Endodermal cell (in vitro differentiated cells): ENCODE measurements at regions not wholly inside any gene's neighbourhood (a gene's known extent, or its start where the extent isn't known, plus 50 kb on each side); places are given as distances from the start of the nearest gene placed in this dataset.

Source experiments
- DNase-seq: peaks from one replicate; pipeline ENCODE4 v3.0.0-alpha.2; 2017
- H3K27ac ChIP-seq: 2 replicates; pipeline ENCODE4 v1.5.1; 2013; ENCODE audit warnings: mild to moderate bottlenecking, low read depth, low read length, moderate library complexity
- H3K27me3 ChIP-seq: 2 replicates; pipeline ENCODE4 v1.6.1; 2013; ENCODE audit warnings: mild to moderate bottlenecking, low read length, moderate library complexity; ENCODE audit not compliant: insufficient read depth, control insufficient read depth, poor library complexity, severe bottlenecking
- H3K36me3 ChIP-seq: 2 replicates; pipeline ENCODE4 v1.7.0; 2013; ENCODE audit warnings: mild to moderate bottlenecking, low read length, moderate library complexity; ENCODE audit not compliant: control insufficient read depth, insufficient read depth
- H3K4me1 ChIP-seq: one replicate; pipeline ENCODE4 v1.7.0; 2013; ENCODE audit warnings: low read length; ENCODE audit not compliant: control insufficient read depth, insufficient read depth
- H3K4me3 ChIP-seq: 2 replicates; pipeline ENCODE4 v1.5.1; 2013; ENCODE audit warnings: mild to moderate bottlenecking, low read length, moderate library complexity
- H3K9ac ChIP-seq: 2 replicates; pipeline ENCODE4 v1.6.1; 2013; ENCODE audit warnings: mild to moderate bottlenecking, low read length, moderate library complexity; ENCODE audit not compliant: poor library complexity, severe bottlenecking; ENCODE audit errors: extremely low read depth
- H3K9me3 ChIP-seq: 2 replicates; pipeline ENCODE4 v1.6.1; 2013; ENCODE audit warnings: mild to moderate bottlenecking, low read length, moderate library complexity; ENCODE audit not compliant: control insufficient read depth
- H3K27ac Mint-ChIP-seq: 2 replicates; pipeline ENCODE4 v1.8.0; 2020; ENCODE audit warnings: mixed read lengths
- H3K27me3 Mint-ChIP-seq: 2 replicates; pipeline ENCODE4 v1.8.0; 2021; ENCODE audit warnings: mild to moderate bottlenecking, mixed read lengths; ENCODE audit not compliant: insufficient read depth
- H3K36me3 Mint-ChIP-seq: 2 replicates; pipeline ENCODE4 v1.8.0; 2020; ENCODE audit warnings: low read depth, mixed read lengths
- H3K4me1 Mint-ChIP-seq: 2 replicates; pipeline ENCODE4 v1.8.0; 2020; ENCODE audit warnings: mixed read lengths
- H3K4me3 Mint-ChIP-seq: 2 replicates; pipeline ENCODE4 v1.8.0; 2020; ENCODE audit warnings: mild to moderate bottlenecking, moderate library complexity, mixed read lengths
- H3K9me3 Mint-ChIP-seq: 2 replicates; pipeline ENCODE4 v1.8.0; 2020; ENCODE audit warnings: mild to moderate bottlenecking, mixed read lengths
- WGBS, 2 experiments: methylation state at CpG; one replicate each; pipeline versions ENCODE4 v1.1.5 to v1.1.7; 2013; ENCODE audit warnings: missing lambda C conversion rate in 2 of 2, mixed read lengths in 1 of 2; ENCODE audit not compliant: insufficient coverage in 1 of 2, insufficient read length in 1 of 2; 5-methylcytosine and 5-hydroxymethylcytosine counted together
- TF ChIP-seq, protein P1 (sequence below): fragments of 200-600 bp; sonication (generic); conservative IDR thresholded peaks from 2 replicates; pipeline ENCODE4 v1.5.0; 2021; ENCODE audit warnings: antibody characterized with exemption, mild to moderate bottlenecking

GRCh38 chr13:99642841-99643240 is 141.6 kb downstream of the TM9SF2 start:
- TF ChIP-seq, protein P1, sequence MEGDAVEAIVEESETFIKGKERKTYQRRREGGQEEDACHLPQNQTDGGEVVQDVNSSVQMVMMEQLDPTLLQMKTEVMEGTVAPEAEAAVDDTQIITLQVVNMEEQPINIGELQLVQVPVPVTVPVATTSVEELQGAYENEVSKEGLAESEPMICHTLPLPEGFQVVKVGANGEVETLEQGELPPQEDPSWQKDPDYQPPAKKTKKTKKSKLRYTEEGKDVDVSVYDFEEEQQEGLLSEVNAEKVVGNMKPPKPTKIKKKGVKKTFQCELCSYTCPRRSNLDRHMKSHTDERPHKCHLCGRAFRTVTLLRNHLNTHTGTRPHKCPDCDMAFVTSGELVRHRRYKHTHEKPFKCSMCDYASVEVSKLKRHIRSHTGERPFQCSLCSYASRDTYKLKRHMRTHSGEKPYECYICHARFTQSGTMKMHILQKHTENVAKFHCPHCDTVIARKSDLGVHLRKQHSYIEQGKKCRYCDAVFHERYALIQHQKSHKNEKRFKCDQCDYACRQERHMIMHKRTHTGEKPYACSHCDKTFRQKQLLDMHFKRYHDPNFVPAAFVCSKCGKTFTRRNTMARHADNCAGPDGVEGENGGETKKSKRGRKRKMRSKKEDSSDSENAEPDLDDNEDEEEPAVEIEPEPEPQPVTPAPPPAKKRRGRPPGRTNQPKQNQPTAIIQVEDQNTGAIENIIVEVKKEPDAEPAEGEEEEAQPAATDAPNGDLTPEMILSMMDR: no peak
- 93 to 97% methylated on average over 3 of the region's 3 CpGs for WGBS, 2 experiments

DNA sequence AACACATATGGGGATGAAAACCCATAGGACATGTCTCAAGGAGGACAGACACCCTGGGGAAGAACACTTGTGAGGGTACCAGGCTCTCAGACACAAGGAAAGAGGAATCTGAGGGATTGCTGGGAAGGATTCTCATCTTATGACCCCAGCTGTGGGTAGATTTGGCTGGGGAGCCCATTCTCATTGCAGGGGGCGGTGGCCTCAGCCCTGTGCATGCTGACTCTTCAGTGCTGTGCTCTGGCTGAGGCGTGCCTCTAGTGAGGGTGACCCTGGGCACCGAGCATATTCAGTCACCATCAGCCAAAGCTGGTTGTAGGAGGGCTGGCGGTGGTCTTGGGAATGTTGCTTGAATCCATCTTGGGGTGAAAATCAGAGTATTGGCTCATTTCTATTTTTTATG is 140.7 kb downstream of the TM9SF2 start:
- Histone ChIP-seq H3K27ac (no peak overlapping the region), H3K36me3 (no peaks in the 10 kb centered on the region), H3K4me1 (no peaks in the 10 kb centered on the region), H3K4me3 (no peak overlapping the region), H3K27me3 (no peaks in the 10 kb centered on the region), H3K9ac (no peak overlapping the region), H3K9me3 (no peaks in the 10 kb centered on the region)
- H3K27me3 Mint-ChIP-seq: no peaks in the 10 kb centered on the region
- H3K36me3 Mint-ChIP-seq: no peaks in the 10 kb centered on the region
- WGBS, 2 experiments: 97% methylated on average over 4 of the region's 4 CpGs; no CpG with 5 or more reads in 1 of the 2 experiments
- H3K27ac Mint-ChIP-seq: no peak overlapping the region
- H3K9me3 Mint-ChIP-seq: no peaks in the 10 kb centered on the region
- DNase-seq: no peak
- TF ChIP-seq, protein P1: no peak
- H3K4me1 Mint-ChIP-seq: peaks cover 4% of the 10 kb centered on the region
- no peak overlapping the region for H3K4me3 Mint-ChIP-seq

More at GRCh38 chr13:99642841-99643240, 141.6 kb downstream of the TM9SF2 start:
- Histone ChIP-seq H3K36me3 (no peaks in the 10 kb centered on the region), H3K27ac (no peak overlapping the region), H3K4me3 (no peak overlapping the region), H3K27me3 (no peaks in the 10 kb centered on the region), H3K9me3 (no peaks in the 10 kb centered on the region), H3K9ac (no peak overlapping the region), H3K4me1 (no peaks in the 10 kb centered on the region)
- Mint-ChIP-seq H3K4me1 (peaks cover 9% of the 10 kb centered on the region), H3K27me3 (no peaks in the 10 kb centered on the region), H3K4me3 (no peak overlapping the region), H3K36me3 (no peaks in the 10 kb centered on the region), H3K9me3 (no peaks in the 10 kb centered on the region), H3K27ac (no peak overlapping the region)
- DNase-seq: no peak

DNA sequence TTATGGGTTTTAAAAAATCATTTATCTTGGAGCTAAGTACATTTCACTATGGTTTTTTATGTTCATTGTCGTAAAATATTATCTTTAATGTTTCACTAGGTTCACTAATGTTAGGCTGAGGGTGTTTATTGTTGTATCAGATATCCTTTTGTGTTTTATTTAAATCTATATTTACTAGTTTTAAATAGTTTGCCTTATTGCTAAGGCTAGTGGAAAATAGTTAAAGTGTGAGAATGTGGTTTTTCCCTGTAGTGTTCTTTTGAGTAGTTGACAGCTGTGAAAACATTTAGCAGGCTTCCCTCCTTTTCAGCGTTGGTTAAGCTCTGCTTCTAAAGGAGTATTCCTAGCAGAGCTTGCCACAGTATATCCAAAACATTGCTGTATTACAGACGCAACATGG is 139.0 kb downstream of the TM9SF2 start:
- Histone ChIP-seq H3K4me3 (no peak overlapping the region), H3K27me3 (no peaks in the 10 kb centered on the region), H3K4me1 (no peaks in the 10 kb centered on the region), H3K27ac (no peak overlapping the region), H3K36me3 (no peaks in the 10 kb centered on the region), H3K9me3 (no peaks in the 10 kb centered on the region), H3K9ac (no peak overlapping the region)
- WGBS, 2 experiments: 88 to 100% methylated on average over 1 to 3 of the region's 3 CpGs
- Mint-ChIP-seq H3K27me3 (no peaks in the 10 kb centered on the region), H3K4me1 (peaks cover 2% of the 10 kb centered on the region), H3K9me3 (no peaks in the 10 kb centered on the region), H3K4me3 (no peak overlapping the region), H3K36me3 (no peaks in the 10 kb centered on the region), H3K27ac (no peak overlapping the region)
- TF ChIP-seq, protein P1: no peak
- no peak for DNase-seq
